ENCODE measurements at regions not wholly inside any gene's neighbourhood (a gene's known extent, or its start where the extent isn't known, plus 50 kb on each side); places are given as distances from the start of the nearest gene placed in this dataset.

DNA sequence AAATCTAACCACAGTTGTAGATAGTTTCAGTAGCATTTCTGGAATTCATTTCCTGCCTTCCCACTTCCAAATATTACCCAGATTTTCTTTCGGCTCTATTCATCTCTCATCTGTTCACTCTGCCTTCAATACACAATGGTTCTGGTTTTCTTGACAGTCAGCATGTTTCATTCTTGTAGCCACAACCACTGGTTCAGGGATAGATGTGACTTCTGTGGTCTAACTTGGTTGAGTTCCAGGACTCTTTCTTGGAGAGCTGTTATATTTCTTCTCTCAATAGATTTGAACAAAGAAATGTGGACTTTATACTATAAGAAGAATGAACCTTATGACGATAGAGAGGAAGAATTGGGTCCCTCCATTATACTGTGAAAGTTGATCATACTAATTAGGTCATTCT lies 228.8 kb downstream of the NSUN3 start:
- no peak for DNase-seq (ENCODE audit: extremely low read depth, insufficient read length)
- Histone ChIP-seq H3K36me3 (ENCODE audit: control insufficient read depth, insufficient read depth, low read length) (no peaks in the 10 kb centered on the region), H3K27me3 (replicated peaks; ENCODE audit: control insufficient read depth, insufficient read depth, low read length) (no peaks in the 10 kb centered on the region), H3K4me3 (replicated peaks; ENCODE audit: low read depth, low read length) (no peak overlapping the region)
- TF ChIP-seq, protein P1, sequence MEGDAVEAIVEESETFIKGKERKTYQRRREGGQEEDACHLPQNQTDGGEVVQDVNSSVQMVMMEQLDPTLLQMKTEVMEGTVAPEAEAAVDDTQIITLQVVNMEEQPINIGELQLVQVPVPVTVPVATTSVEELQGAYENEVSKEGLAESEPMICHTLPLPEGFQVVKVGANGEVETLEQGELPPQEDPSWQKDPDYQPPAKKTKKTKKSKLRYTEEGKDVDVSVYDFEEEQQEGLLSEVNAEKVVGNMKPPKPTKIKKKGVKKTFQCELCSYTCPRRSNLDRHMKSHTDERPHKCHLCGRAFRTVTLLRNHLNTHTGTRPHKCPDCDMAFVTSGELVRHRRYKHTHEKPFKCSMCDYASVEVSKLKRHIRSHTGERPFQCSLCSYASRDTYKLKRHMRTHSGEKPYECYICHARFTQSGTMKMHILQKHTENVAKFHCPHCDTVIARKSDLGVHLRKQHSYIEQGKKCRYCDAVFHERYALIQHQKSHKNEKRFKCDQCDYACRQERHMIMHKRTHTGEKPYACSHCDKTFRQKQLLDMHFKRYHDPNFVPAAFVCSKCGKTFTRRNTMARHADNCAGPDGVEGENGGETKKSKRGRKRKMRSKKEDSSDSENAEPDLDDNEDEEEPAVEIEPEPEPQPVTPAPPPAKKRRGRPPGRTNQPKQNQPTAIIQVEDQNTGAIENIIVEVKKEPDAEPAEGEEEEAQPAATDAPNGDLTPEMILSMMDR (IDR thresholded peaks at IDR 0.05; ENCODE audit: insufficient read depth, low read length, poor library complexity, severe bottlenecking): no peak

DNA sequence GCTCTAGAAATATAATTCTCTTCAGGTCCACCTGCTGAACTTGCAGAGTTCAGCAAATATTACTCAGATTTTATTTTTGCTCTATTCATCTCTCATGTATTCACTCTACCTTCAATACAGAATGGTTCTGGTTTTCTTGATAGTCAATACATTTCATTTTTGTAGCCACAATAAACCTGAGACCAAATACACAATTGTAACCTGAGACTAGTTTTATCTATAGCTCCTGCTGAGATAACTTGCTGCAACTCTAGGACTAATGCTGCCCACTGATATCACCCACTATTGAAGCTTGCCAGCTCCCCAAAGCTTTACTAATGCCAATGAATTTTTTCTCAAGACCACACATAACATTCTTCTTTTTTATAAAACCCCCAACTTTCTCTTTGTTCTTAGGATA lies 229.3 kb downstream of the NSUN3 start:
- Histone ChIP-seq H3K4me3 (replicated peaks; ENCODE audit: low read depth, low read length) (no peak overlapping the region), H3K36me3 (ENCODE audit: control insufficient read depth, insufficient read depth, low read length) (no peaks in the 10 kb centered on the region), H3K27me3 (replicated peaks; ENCODE audit: control insufficient read depth, insufficient read depth, low read length) (no peaks in the 10 kb centered on the region)
- TF ChIP-seq, protein P1 (IDR thresholded peaks at IDR 0.05; ENCODE audit: insufficient read depth, low read length, poor library complexity, severe bottlenecking): no peak
- DNase-seq (ENCODE audit: extremely low read depth, insufficient read length): no peak

DNA sequence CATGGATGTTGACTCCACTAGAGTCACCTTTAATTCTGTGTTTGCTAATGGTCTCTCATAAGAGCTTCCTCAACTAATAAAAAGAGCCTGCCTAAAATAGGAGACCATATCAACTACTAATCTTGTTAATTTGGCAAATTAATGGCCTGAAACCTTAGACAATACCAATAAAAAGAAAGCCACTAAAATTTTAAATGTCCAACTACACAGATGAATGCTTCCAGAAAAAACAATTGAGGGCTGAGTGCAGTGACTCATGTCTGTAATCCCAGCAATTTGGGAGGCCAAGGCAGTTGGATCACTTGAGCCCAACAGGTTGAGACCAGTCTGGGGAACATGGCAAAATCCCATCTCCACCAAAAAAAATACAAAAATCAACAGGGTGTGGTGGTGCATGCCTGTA lies 230.9 kb downstream of the NSUN3 start:
- DNase-seq (ENCODE audit: extremely low read depth, insufficient read length): no peak
- no peaks in the 10 kb centered on the region for H3K27me3 ChIP-seq (replicated peaks; ENCODE audit: control insufficient read depth, insufficient read depth, low read length)
- TF ChIP-seq, protein P1 (IDR thresholded peaks at IDR 0.05; ENCODE audit: insufficient read depth, low read length, poor library complexity, severe bottlenecking): no peak
- H3K4me3 ChIP-seq (replicated peaks; ENCODE audit: low read depth, low read length): no peak overlapping the region
- no peaks in the 10 kb centered on the region for H3K36me3 ChIP-seq (ENCODE audit: control insufficient read depth, insufficient read depth, low read length)

DNA sequence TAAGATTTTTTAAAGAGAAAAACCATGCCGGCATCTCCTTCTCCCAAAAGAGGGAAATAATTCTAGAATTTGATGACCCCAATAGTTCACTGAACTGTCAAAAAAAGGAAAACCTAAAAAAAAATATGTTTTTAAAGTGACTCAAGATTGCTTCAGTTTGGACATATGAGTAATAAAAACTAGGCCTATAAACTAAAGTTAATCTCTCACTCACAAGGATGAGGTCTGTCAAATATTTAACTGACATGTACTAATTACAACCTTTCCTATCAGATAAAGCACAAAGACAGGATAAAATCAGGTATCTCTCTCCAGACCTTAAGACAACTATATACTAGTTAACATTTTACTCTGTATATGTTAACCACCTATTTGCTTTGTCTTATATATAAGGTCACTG lies 231.9 kb downstream of the NSUN3 start:
- TF ChIP-seq, protein P1 (IDR thresholded peaks at IDR 0.05; ENCODE audit: insufficient read depth, low read length, poor library complexity, severe bottlenecking): no peak

DNA sequence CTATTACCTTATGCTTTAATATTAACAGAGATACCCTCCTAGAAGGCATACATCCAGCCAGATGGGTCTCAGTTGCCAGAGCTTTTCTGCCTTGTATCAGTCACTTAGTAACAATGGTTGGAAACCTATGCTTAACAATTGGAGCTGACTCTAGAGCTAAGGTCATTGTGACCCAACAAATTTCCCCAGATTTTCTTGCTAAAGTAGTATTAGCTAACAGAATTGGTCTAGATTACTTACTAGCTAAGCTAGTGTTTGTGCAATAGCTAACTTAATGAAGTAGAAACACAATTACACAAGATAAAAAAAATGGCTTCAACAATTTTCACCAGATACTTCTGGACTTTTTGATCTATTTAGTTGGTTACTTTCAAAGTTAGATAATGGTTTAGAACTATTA lies 236.9 kb downstream of the NSUN3 start:
- no peaks in the 10 kb centered on the region for H3K27me3 ChIP-seq (replicated peaks; ENCODE audit: control insufficient read depth, insufficient read depth, low read length)
- TF ChIP-seq, protein P1 (IDR thresholded peaks at IDR 0.05; ENCODE audit: insufficient read depth, low read length, poor library complexity, severe bottlenecking): no peak
- no peak for DNase-seq (ENCODE audit: extremely low read depth, insufficient read length)
- no peaks in the 10 kb centered on the region for H3K36me3 ChIP-seq (ENCODE audit: control insufficient read depth, insufficient read depth, low read length)
- no peak overlapping the region for H3K4me3 ChIP-seq (replicated peaks; ENCODE audit: low read depth, low read length)

More for the DNA sequence above, 231.9 kb downstream of the NSUN3 start:
- Histone ChIP-seq H3K4me3 (replicated peaks; ENCODE audit: low read depth, low read length) (no peak overlapping the region), H3K36me3 (ENCODE audit: control insufficient read depth, insufficient read depth, low read length) (no peaks in the 10 kb centered on the region), H3K27me3 (replicated peaks; ENCODE audit: control insufficient read depth, insufficient read depth, low read length) (no peaks in the 10 kb centered on the region)
- no peak for DNase-seq (ENCODE audit: extremely low read depth, insufficient read length)

DNA sequence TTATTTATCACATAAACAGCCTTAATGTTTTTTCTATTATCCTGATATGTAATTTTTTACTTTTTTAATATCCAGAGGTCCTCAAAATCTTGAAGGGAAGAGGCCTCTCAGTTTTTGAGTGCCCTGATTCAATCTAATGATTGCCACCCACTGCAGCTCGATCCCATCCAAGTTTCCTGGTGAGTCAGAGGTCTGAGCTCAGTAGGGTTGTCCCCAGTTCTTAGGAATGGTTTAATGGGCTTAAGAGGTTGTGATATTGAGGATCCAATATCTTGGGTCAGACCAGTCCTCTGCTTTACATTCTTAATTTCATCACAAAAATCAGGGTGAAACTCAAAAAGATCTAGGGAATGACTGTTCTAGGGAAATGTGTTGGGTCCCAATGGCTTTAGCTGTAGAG lies 238.5 kb downstream of the NSUN3 start:
- Histone ChIP-seq H3K4me3 (replicated peaks; ENCODE audit: low read depth, low read length) (no peak overlapping the region), H3K36me3 (ENCODE audit: control insufficient read depth, insufficient read depth, low read length) (no peaks in the 10 kb centered on the region), H3K27me3 (replicated peaks; ENCODE audit: control insufficient read depth, insufficient read depth, low read length) (no peaks in the 10 kb centered on the region)
- DNase-seq (ENCODE audit: extremely low read depth, insufficient read length): no peak
- TF ChIP-seq, protein P1 (IDR thresholded peaks at IDR 0.05; ENCODE audit: insufficient read depth, low read length, poor library complexity, severe bottlenecking): no peak
